Neuron (in vitro differentiated cells): ENCODE measurements at regions not wholly inside any gene's neighbourhood (a gene's known extent, or its start where the extent isn't known, plus 50 kb on each side); places are given as distances from the start of the nearest gene placed in this dataset.
"Not testable (repeated sequence)": the region's sequence is repeated elsewhere in the genome, so short reads cannot be mapped to it uniquely, and the experiment has no call there.

ENCODE experiments used
- H2AFZ ChIP-seq: one replicate; pipeline ENCODE4 v1.6.1; 2013; ENCODE audit warnings: low read depth, mild to moderate bottlenecking, inconsistent platforms, low read length, moderate library complexity
- H3K27me3 ChIP-seq: one replicate; pipeline ENCODE4 v1.6.1; 2013; ENCODE audit warnings: low read length; ENCODE audit not compliant: insufficient read depth
- H3K36me3 ChIP-seq: one replicate; pipeline ENCODE4 v1.6.1; 2013; ENCODE audit warnings: low read length; ENCODE audit not compliant: insufficient read depth
- H3K4me1 ChIP-seq: one replicate; pipeline ENCODE4 v1.6.1; 2013; ENCODE audit warnings: low read length; ENCODE audit not compliant: insufficient read depth
- H3K4me3 ChIP-seq: 2 replicates; pipeline ENCODE4 v1.5.1; 2013; ENCODE audit warnings: mild to moderate bottlenecking, low read length, moderate library complexity
- H3K9me3 ChIP-seq: one replicate; pipeline ENCODE4 v1.6.1; 2013; ENCODE audit warnings: low read length

DNA sequence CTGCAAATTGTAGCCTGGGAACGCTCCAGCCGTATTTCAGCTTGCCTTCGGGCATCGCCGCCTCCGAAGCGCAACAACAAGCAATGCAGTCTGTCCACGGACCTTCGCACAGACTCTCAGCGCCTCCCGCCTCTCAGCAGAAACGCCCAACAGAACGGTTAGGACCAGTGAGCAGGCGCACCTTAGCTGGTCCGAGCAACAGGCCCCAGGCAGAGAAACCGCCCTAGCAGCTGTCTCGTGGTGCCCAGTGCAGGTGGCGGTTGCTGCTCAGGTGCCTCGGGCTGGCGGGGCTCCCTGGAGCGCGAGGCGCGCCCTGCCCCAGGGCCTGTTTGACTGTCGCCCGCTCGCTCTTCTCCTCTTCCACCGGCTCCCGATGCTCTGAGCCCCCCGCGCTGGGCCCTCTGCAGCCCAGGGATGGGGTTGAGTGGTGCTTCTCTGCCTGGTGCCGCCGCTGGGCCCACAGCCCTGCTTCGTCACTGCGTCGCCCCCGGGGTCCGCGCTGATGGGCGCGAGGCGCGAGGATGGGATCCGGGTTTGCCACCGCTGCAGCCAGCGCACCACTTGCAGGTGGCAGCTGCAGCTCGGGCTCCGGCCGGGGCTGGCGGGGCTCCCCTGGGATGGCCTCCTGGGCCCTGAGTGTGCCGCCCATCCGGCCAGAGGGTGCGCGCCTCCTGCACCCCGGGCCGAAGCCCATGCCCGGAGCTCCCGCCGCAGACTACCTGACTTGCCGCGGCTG is 268.4 kb upstream of the FRG2C start:
- Histone ChIP-seq H3K4me3 (no peak overlapping the region), H3K27me3 (no peaks in the 10 kb centered on the region), H3K9me3 (no peaks in the 10 kb centered on the region)

GRCh38 chr3:75396316-75396802 is 267.8 kb upstream of the FRG2C start:
- no peak overlapping the region for H3K4me3 ChIP-seq
- no peak overlapping the region for H2AFZ ChIP-seq
- no peaks in the 10 kb centered on the region for H3K36me3 ChIP-seq
- no peaks in the 10 kb centered on the region for H3K9me3 ChIP-seq
- no peaks in the 10 kb centered on the region for H3K4me1 ChIP-seq
- no peaks in the 10 kb centered on the region for H3K27me3 ChIP-seq

More for the DNA sequence above, 268.4 kb upstream of the FRG2C start:
- Histone ChIP-seq H2AFZ (no peak overlapping the region), H3K4me1 (no peaks in the 10 kb centered on the region), H3K36me3 (no peaks in the 10 kb centered on the region)

DNA sequence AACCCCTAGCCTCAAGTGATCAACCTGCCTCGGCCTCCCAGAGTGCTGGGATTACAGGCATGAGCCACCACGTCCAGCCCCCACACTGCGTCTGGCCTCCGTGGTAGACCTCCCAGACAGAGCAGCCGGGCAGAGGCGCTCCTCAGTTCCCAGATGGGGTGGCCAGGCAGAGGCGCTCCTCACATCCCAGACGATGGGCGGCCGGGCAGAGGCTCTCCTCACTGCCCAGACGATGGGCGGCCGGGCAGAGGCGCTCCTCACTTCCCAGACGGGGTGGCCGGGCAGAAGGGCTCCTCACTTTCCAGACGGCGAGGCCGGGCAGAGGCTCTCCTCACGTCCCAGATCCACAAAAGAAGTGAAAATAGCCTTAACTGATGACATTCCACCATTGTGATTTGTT is 266.6 kb upstream of the FRG2C start:
- not testable (repeated sequence) for H3K36me3 ChIP-seq, H3K27me3 ChIP-seq, H3K4me3 ChIP-seq, H3K9me3 ChIP-seq, H3K4me1 ChIP-seq, H2AFZ ChIP-seq

DNA sequence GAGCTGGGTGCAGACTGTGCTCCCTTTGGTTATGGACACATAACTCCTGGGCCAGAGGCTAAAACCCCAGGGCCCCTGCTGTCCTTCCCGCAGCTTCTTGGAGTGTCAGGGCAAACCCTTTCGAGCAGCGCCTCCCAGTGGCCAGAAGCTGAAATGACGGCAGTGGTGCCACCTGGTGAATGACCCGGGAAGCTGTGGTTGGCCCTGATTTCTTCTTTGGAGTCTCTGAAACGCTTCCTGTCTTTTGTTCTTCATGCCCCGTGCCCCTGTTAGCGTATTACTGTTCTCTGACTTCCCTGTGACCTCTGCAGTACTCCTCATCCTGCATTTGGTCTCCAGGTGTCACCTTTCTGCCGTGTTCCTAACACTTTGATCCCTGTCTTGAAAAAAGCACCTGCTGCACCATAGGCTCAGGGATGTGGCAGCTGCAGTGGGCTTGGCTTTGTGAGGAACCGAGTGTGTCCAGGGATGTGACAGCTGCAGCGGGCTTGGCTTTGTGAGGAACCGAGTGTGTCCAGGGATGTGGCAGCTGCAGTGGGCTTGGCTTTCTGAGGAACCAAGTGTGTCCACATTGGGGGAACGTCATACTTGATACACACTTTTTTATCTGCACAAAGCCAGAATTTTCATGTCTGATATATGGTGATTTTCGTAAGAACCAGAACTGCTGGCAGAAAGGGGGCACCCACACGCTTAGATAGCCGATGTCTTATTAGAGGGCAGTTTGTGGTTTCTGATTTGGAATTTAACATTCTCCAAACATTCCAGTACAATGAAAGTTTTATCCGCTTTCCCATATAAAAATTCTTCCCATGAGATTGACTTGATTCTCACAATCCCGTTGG is 241.8 kb upstream of the FRG2C start:
- not testable (repeated sequence) for H2AFZ ChIP-seq, H3K4me3 ChIP-seq, H3K4me1 ChIP-seq, H3K9me3 ChIP-seq, H3K36me3 ChIP-seq, H3K27me3 ChIP-seq

DNA sequence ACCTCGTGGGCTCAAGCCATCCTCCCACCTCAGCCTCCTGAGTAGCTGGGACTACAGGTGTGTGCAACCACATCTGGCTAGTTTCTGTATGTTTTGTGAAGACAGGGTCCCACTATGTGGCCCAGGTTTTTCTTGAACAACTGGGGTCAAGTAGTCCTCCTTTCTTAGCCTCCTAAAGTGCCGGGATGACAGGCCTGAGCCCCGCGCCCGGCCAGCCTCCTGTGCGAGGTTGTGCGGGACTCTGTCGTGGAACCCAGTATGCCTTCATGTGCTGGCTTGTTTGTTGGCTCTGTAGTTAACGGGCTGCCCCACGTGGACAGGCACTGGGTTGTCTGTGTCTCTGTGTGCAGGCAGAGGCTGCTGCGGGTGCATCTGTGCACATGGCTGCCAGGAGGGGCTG is 238.7 kb upstream of the FRG2C start:
- not testable (repeated sequence) for H3K36me3 ChIP-seq, H3K4me3 ChIP-seq, H2AFZ ChIP-seq, H3K27me3 ChIP-seq, H3K4me1 ChIP-seq, H3K9me3 ChIP-seq

DNA sequence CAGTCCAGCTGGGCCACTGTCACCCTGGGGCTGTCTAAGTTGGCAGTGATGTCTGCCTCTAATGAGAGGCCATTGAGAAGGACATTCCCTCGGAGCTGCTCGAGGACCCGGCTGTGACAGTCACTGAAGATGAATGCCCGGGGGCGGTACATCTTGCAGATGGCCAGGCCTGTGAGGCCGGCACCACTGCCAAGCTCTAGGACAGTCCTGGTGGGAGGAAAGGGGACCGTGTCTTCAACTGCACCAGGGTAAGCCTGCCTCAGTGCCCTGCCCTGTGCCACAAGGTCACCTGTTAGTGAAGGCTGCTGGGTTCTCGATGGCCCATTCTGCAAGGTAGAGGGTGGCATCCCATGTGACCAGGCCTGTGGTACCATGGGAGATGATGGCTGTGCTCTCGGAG is 236.6 kb upstream of the FRG2C start:
- not testable (repeated sequence) for H3K4me3 ChIP-seq, H3K36me3 ChIP-seq, H3K27me3 ChIP-seq, H3K4me1 ChIP-seq, H3K9me3 ChIP-seq, H2AFZ ChIP-seq

- H3K27me3 ChIP-seq, H3K4me1 ChIP-seq, H3K4me3 ChIP-seq, H3K36me3 ChIP-seq, H3K9me3 ChIP-seq, H2AFZ ChIP-seq: not testable (repeated sequence)
Measured at GRCh38 chr3:75427906-75428305, 236.2 kb upstream of the FRG2C start.

GRCh38 chr3:75429561-75430220 is 234.4 kb upstream of the FRG2C start:
- not testable (repeated sequence) for H3K4me1 ChIP-seq, H2AFZ ChIP-seq, H3K9me3 ChIP-seq, H3K36me3 ChIP-seq, H3K4me3 ChIP-seq, H3K27me3 ChIP-seq

- not testable (repeated sequence) for H3K9me3 ChIP-seq, H3K27me3 ChIP-seq, H3K4me1 ChIP-seq, H2AFZ ChIP-seq, H3K36me3 ChIP-seq, H3K4me3 ChIP-seq
Measured at GRCh38 chr3:75430406-75430805, 233.7 kb upstream of the FRG2C start.

- not testable (repeated sequence) for H3K9me3 ChIP-seq, H3K4me3 ChIP-seq, H3K27me3 ChIP-seq, H3K4me1 ChIP-seq, H2AFZ ChIP-seq, H3K36me3 ChIP-seq
Measured at GRCh38 chr3:75431120-75431519, 233.0 kb upstream of the FRG2C start.

GRCh38 chr3:75432466-75432865 is 231.7 kb upstream of the FRG2C start:
- H3K4me1 ChIP-seq, H3K27me3 ChIP-seq, H3K9me3 ChIP-seq, H3K36me3 ChIP-seq, H3K4me3 ChIP-seq, H2AFZ ChIP-seq: not testable (repeated sequence)

DNA sequence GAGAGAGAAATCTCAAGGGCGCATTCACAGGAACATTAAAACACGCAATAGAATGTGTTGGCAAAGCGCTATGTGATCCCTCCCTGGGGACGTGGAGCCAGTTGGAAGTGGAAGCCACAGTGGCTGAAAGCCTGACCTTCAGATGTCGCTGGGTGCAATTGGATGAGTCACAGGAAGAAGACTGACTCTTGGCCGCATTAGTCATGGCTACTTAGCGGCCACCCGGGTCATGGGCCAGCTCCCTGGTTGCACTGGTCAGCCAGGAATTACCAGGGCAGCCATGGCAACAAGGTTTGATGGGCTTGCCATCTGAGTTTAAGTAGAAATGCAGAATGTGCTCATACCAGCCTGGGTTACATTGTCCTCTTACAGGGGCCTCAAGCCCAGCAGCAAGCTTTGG is 231.2 kb upstream of the FRG2C start:
- not testable (repeated sequence) for H2AFZ ChIP-seq, H3K4me3 ChIP-seq, H3K4me1 ChIP-seq, H3K9me3 ChIP-seq, H3K27me3 ChIP-seq, H3K36me3 ChIP-seq

DNA sequence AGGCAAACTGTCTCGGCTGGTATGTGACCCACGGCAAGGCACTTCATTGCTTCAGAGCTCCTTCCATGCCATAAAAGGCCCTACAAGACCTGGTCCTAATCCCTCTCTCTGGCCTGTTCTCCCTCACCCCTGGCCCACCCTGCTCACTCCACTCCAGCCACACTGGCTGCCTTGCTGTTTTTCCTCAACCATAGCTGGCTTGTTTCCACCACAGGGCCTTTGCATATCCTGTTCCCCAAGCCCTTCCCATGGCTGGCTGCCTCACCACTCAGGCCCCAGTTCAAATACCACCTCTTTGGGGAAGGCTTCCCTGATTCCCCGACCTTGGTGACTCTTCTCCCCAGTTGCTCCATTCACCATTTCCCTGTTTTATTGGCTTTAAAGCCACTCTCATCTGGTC is 230.8 kb upstream of the FRG2C start:
- not testable (repeated sequence) for H3K36me3 ChIP-seq, H3K9me3 ChIP-seq, H3K27me3 ChIP-seq, H2AFZ ChIP-seq, H3K4me3 ChIP-seq, H3K4me1 ChIP-seq
